Rectal smooth muscle tissue (tissue), 1 donor: ENCODE measurements at regions not wholly inside any gene's neighbourhood (a gene's known extent, or its start where the extent isn't known, plus 50 kb on each side); places are given as distances from the start of the nearest gene placed in this dataset.

Experiments
- H3K27ac ChIP-seq: one replicate; pipeline ENCODE4 v1.7.0; 2013; ENCODE audit warnings: low read depth, low read length, inconsistent platforms
- H3K27me3 ChIP-seq: one replicate; pipeline ENCODE4 v1.7.0; 2013; ENCODE audit warnings: low read length; ENCODE audit not compliant: control insufficient read depth, insufficient read depth
- H3K36me3 ChIP-seq: one replicate; pipeline ENCODE4 v1.7.0; 2013; ENCODE audit warnings: low read length; ENCODE audit not compliant: control insufficient read depth, insufficient read depth
- H3K4me1 ChIP-seq: one replicate; pipeline ENCODE4 v1.7.0; 2013; ENCODE audit warnings: low read length; ENCODE audit not compliant: control insufficient read depth, insufficient read depth
- H3K4me3 ChIP-seq: one replicate; pipeline ENCODE4 v1.7.0; 2013; ENCODE audit warnings: low read length
- H3K9ac ChIP-seq: one replicate; pipeline ENCODE4 v1.7.0; 2013; ENCODE audit warnings: low read length

- Histone ChIP-seq H3K27me3 (no peaks in the 10 kb centered on the region), H3K4me1 (peaks cover 4% of the 10 kb centered on the region), H3K36me3 (no peaks in the 10 kb centered on the region), H3K27ac (no peak overlapping the region), H3K4me3 (no peak overlapping the region), H3K9ac (no peak overlapping the region)
These were observed 80.2 kb downstream of the RPLP1 start for GRCh38 chr15:69532856-69533255.

GRCh38 chr15:69533522-69533921 is 80.9 kb downstream of the RPLP1 start:
- Histone ChIP-seq H3K4me3 (no peak overlapping the region), H3K27me3 (no peaks in the 10 kb centered on the region), H3K9ac (no peak overlapping the region), H3K4me1 (peaks cover 4% of the 10 kb centered on the region), H3K36me3 (no peaks in the 10 kb centered on the region), H3K27ac (no peak overlapping the region)

GRCh38 chr15:69535101-69535638 is 82.6 kb downstream of the RPLP1 start:
- no peaks in the 10 kb centered on the region for H3K36me3 ChIP-seq
- H3K27ac ChIP-seq: no peak overlapping the region
- peaks cover 4% of the 10 kb centered on the region for H3K4me1 ChIP-seq
- H3K27me3 ChIP-seq: no peaks in the 10 kb centered on the region
- no peak overlapping the region for H3K9ac ChIP-seq
- no peak overlapping the region for H3K4me3 ChIP-seq

- peaks cover 4% of the 10 kb centered on the region for H3K4me1 ChIP-seq
- no peak overlapping the region for H3K9ac ChIP-seq
- no peak overlapping the region for H3K27ac ChIP-seq
- H3K4me3 ChIP-seq: no peak overlapping the region
- H3K36me3 ChIP-seq: no peaks in the 10 kb centered on the region
- H3K27me3 ChIP-seq: no peaks in the 10 kb centered on the region
These were observed 83.4 kb downstream of the RPLP1 start for GRCh38 chr15:69535998-69536397.

- no peaks in the 10 kb centered on the region for H3K27me3 ChIP-seq
- H3K36me3 ChIP-seq: no peaks in the 10 kb centered on the region
- H3K4me3 ChIP-seq: no peak overlapping the region
These were observed 84.3 kb downstream of the RPLP1 start for GRCh38 chr15:69536726-69537512.

GRCh38 chr15:69537901-69538300 is 85.3 kb downstream of the RPLP1 start:
- Histone ChIP-seq H3K4me1 (no peaks in the 10 kb centered on the region), H3K27ac (no peak overlapping the region), H3K4me3 (no peak overlapping the region), H3K36me3 (no peaks in the 10 kb centered on the region), H3K9ac (no peak overlapping the region), H3K27me3 (no peaks in the 10 kb centered on the region)

More at GRCh38 chr15:69536726-69537512, 84.3 kb downstream of the RPLP1 start:
- H3K27ac ChIP-seq: no peak overlapping the region
- no peaks in the 10 kb centered on the region for H3K4me1 ChIP-seq
- H3K9ac ChIP-seq: no peak overlapping the region

- no peaks in the 10 kb centered on the region for H3K27me3 ChIP-seq
- H3K9ac ChIP-seq: no peak overlapping the region
- no peaks in the 10 kb centered on the region for H3K36me3 ChIP-seq
- no peak overlapping the region for H3K4me3 ChIP-seq
- no peak overlapping the region for H3K27ac ChIP-seq
- H3K4me1 ChIP-seq: no peaks in the 10 kb centered on the region
These were observed 85.8 kb downstream of the RPLP1 start for GRCh38 chr15:69538379-69538778.

- H3K27ac ChIP-seq: no peak overlapping the region
- H3K9ac ChIP-seq: no peak overlapping the region
- no peaks in the 10 kb centered on the region for H3K4me1 ChIP-seq
- H3K27me3 ChIP-seq: no peaks in the 10 kb centered on the region
- no peaks in the 10 kb centered on the region for H3K36me3 ChIP-seq
- no peak overlapping the region for H3K4me3 ChIP-seq
These were observed 86.7 kb downstream of the RPLP1 start for GRCh38 chr15:69539345-69539744.

GRCh38 chr15:69540622-69541021 is 88.0 kb downstream of the RPLP1 start:
- Histone ChIP-seq H3K36me3 (no peaks in the 10 kb centered on the region), H3K27ac (no peak overlapping the region), H3K4me3 (no peak overlapping the region), H3K9ac (no peak overlapping the region), H3K4me1 (no peaks in the 10 kb centered on the region), H3K27me3 (no peaks in the 10 kb centered on the region)

GRCh38 chr15:69542028-69542427 is 89.4 kb downstream of the RPLP1 start:
- Histone ChIP-seq H3K9ac (no peak overlapping the region), H3K27ac (no peak overlapping the region), H3K4me3 (no peak overlapping the region), H3K36me3 (no peaks in the 10 kb centered on the region), H3K27me3 (peaks cover 4% of the 10 kb centered on the region), H3K4me1 (no peaks in the 10 kb centered on the region)

- Histone ChIP-seq H3K36me3 (no peaks in the 10 kb centered on the region), H3K9ac (no peak overlapping the region), H3K4me3 (no peak overlapping the region), H3K4me1 (no peaks in the 10 kb centered on the region), H3K27ac (no peak overlapping the region), H3K27me3 (peaks cover 4% of the 10 kb centered on the region)
These were observed 91.2 kb downstream of the RPLP1 start for GRCh38 chr15:69543681-69544364.

GRCh38 chr15:69544365-69545113 is 91.9 kb downstream of the RPLP1 start:
- H3K9ac ChIP-seq: no peak overlapping the region
- no peak overlapping the region for H3K4me3 ChIP-seq
- no peaks in the 10 kb centered on the region for H3K4me1 ChIP-seq
- no peak overlapping the region for H3K27ac ChIP-seq
- H3K27me3 ChIP-seq: peaks cover 4% of the 10 kb centered on the region
- H3K36me3 ChIP-seq: no peaks in the 10 kb centered on the region
